ENCODE measurements at regions not wholly inside any gene's neighbourhood (a gene's known extent, or its start where the extent isn't known, plus 50 kb on each side); places are given as distances from the start of the nearest gene placed in this dataset.

DNA sequence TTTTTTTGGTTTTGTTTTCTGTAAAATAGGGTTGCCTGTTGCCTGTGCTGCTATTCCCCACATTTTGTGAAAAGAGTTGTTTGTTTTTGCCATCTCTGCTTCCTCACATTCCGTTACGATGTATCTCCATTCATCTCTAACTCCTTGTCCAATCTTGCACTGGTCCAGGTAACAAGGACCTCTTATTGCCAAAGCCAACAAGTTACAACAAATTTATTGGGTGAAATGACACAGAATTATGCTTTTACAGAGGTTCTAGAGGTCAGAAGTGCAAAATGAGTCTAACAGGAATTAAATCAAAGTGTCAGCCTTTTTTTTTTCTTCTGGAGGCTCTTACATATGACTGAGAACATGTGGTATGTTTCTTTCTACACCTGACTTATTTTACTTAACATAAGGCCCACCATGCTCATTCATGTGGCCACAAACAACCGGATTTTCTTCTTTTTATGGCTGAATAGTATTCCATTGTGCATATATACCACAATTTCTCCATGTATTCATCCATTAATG is 787.9 kb upstream of the B3GALT2 start:
- FAIRE-seq (no peak), DNase-seq (ENCODE audit: insufficient read length, low spot score) (no peak)
- TF ChIP-seq POU2F2 (IDR thresholded peaks at IDR 0.05; ENCODE audit: low read depth, low read length) (no peak), PAX5 (IDR thresholded peaks at IDR 0.05; ENCODE audit: insufficient read depth, low read length, severe bottlenecking) (no peak), POLR2A (IDR thresholded peaks at IDR 0.05; ENCODE audit: low read depth, low read length) (no peak), TAF1 (IDR thresholded peaks at IDR 0.05; ENCODE audit: low read depth, low read length) (no peak), SPI1 (IDR thresholded peaks at IDR 0.05; ENCODE audit: low read depth, low read length) (no peak), POLR2AphosphoS5 (IDR thresholded peaks at IDR 0.05; ENCODE audit: low read depth, low read length) (no peak)

- TF ChIP-seq PAX5 (IDR thresholded peaks at IDR 0.05; ENCODE audit: insufficient read depth, low read length, severe bottlenecking) (no peak), POU2F2 (IDR thresholded peaks at IDR 0.05; ENCODE audit: low read depth, low read length) (no peak), POLR2A (IDR thresholded peaks at IDR 0.05; ENCODE audit: low read depth, low read length) (no peak), POLR2AphosphoS5 (IDR thresholded peaks at IDR 0.05; ENCODE audit: low read depth, low read length) (no peak), SPI1 (IDR thresholded peaks at IDR 0.05; ENCODE audit: low read depth, low read length) (no peak), TAF1 (IDR thresholded peaks at IDR 0.05; ENCODE audit: low read depth, low read length) (no peak)
- DNase-seq (ENCODE audit: insufficient read length, low spot score) (no peak), FAIRE-seq (no peak)
Measured at GRCh38 chr1:193973428-193973827, 787.0 kb upstream of the B3GALT2 start.

GRCh38 chr1:193971595-193971994 is 785.2 kb upstream of the B3GALT2 start:
- no peak for DNase-seq (ENCODE audit: insufficient read length, low spot score)
- TF ChIP-seq TAF1 (IDR thresholded peaks at IDR 0.05; ENCODE audit: low read depth, low read length) (no peak), POU2F2 (IDR thresholded peaks at IDR 0.05; ENCODE audit: low read depth, low read length) (no peak), SPI1 (IDR thresholded peaks at IDR 0.05; ENCODE audit: low read depth, low read length) (no peak), PAX5 (IDR thresholded peaks at IDR 0.05; ENCODE audit: insufficient read depth, low read length, severe bottlenecking) (no peak), POLR2A (IDR thresholded peaks at IDR 0.05; ENCODE audit: low read depth, low read length) (no peak), POLR2AphosphoS5 (IDR thresholded peaks at IDR 0.05; ENCODE audit: low read depth, low read length) (no peak)
- no peak for FAIRE-seq

DNA sequence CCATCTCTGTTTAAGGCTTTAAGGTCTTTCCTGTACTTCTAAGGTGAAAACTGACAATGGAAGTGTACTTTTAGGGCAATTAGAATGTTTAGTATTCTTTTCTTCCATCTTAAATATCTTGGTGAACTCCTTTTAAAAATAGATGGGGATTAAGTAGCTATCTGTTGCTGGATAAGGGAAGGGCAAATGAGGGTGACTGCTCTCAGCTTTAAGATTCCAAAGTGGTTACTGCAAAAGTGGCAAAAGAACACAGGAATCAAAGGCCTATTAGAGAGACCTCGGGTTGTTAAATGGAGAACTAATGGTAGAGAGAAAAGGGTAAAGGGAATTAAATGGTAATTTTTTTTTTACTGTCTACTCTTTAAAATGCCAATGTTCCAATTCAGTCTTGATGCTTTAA is 774.1 kb upstream of the B3GALT2 start:
- no peak for TF ChIP-seq POU2F2 (IDR thresholded peaks at IDR 0.05; ENCODE audit: low read depth, low read length)
- TF ChIP-seq POLR2A (IDR thresholded peaks at IDR 0.05; ENCODE audit: low read depth, low read length): no peak
- no peak for TF ChIP-seq POLR2AphosphoS5 (IDR thresholded peaks at IDR 0.05; ENCODE audit: low read depth, low read length)
- TF ChIP-seq SPI1 (IDR thresholded peaks at IDR 0.05; ENCODE audit: low read depth, low read length): no peak
- no peak for TF ChIP-seq PAX5 (IDR thresholded peaks at IDR 0.05; ENCODE audit: insufficient read depth, low read length, severe bottlenecking)
- TF ChIP-seq TAF1 (IDR thresholded peaks at IDR 0.05; ENCODE audit: low read depth, low read length): no peak
- FAIRE-seq: no peak
- no peak for DNase-seq (ENCODE audit: insufficient read length, low spot score)

- FAIRE-seq: no peak
- no peak for TF ChIP-seq PAX5 (IDR thresholded peaks at IDR 0.05; ENCODE audit: insufficient read depth, low read length, severe bottlenecking)
- no peak for TF ChIP-seq POLR2AphosphoS5 (IDR thresholded peaks at IDR 0.05; ENCODE audit: low read depth, low read length)
- TF ChIP-seq TAF1 (IDR thresholded peaks at IDR 0.05; ENCODE audit: low read depth, low read length): no peak
- no peak for TF ChIP-seq POU2F2 (IDR thresholded peaks at IDR 0.05; ENCODE audit: low read depth, low read length)
- no peak for TF ChIP-seq SPI1 (IDR thresholded peaks at IDR 0.05; ENCODE audit: low read depth, low read length)
- no peak for TF ChIP-seq POLR2A (IDR thresholded peaks at IDR 0.05; ENCODE audit: low read depth, low read length)
- DNase-seq (ENCODE audit: insufficient read length, low spot score): no peak
Measured at GRCh38 chr1:193960040-193960439, 773.6 kb upstream of the B3GALT2 start.

DNA sequence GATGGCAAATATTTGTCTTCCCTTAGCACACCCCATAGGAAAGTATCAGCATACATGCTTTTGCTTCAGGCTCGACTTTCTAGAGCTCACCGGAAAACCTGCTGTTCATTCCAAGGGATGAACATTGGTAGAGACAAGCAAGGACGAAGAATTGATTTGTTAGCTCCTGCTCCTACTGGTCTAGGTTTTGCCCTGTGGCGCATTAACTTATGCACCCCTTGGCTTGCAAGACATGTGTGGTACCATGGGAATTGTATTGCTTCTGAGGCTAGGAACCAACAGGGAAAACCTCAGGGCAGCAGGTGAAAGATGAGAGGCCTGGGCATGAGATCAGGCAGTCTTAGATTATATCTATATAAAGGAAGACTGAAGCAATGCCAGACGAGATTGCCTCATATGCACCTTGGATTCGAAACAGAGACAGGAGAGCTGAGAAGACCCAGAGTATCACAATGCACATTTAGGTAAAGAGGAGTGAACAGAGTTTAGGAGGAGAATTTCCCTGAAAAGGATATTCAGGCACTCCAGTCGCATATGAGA is 771.2 kb upstream of the B3GALT2 start:
- DNase-seq (ENCODE audit: insufficient read length, low spot score): no peak
- TF ChIP-seq POU2F2 (IDR thresholded peaks at IDR 0.05; ENCODE audit: low read depth, low read length): no peak
- TF ChIP-seq POLR2A (IDR thresholded peaks at IDR 0.05; ENCODE audit: low read depth, low read length): no peak
- no peak for TF ChIP-seq POLR2AphosphoS5 (IDR thresholded peaks at IDR 0.05; ENCODE audit: low read depth, low read length)
- TF ChIP-seq PAX5 (IDR thresholded peaks at IDR 0.05; ENCODE audit: insufficient read depth, low read length, severe bottlenecking): no peak
- FAIRE-seq: no peak

- FAIRE-seq (no peak), DNase-seq (ENCODE audit: insufficient read length, low spot score) (no peak)
- TF ChIP-seq SPI1 (IDR thresholded peaks at IDR 0.05; ENCODE audit: low read depth, low read length) (no peak), POU2F2 (IDR thresholded peaks at IDR 0.05; ENCODE audit: low read depth, low read length) (no peak), TAF1 (IDR thresholded peaks at IDR 0.05; ENCODE audit: low read depth, low read length) (no peak), POLR2A (IDR thresholded peaks at IDR 0.05; ENCODE audit: low read depth, low read length) (no peak), POLR2AphosphoS5 (IDR thresholded peaks at IDR 0.05; ENCODE audit: low read depth, low read length) (no peak), PAX5 (IDR thresholded peaks at IDR 0.05; ENCODE audit: insufficient read depth, low read length, severe bottlenecking) (no peak)
Measured at GRCh38 chr1:193952778-193953374, 766.5 kb upstream of the B3GALT2 start.

DNA sequence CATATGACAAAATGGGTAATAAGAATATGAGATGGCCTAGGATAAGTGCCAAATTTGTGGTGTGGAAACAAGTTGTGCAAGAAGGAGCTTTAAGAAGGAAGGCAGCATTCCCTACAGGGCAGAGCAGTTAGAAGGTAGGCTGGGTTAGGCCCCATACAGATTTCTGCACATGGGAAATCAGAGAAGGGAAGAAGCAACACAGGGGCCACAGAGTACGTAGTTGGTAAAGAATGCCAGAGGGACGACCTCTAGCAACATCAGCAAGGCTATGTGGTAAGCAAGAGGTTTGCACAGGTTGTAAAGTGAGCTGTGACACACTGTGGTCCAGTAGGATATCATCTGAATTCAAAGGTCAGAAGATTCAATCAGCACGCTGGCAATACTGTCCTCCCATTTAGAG is 765.6 kb upstream of the B3GALT2 start:
- DNase-seq (ENCODE audit: insufficient read length, low spot score) (no peak), FAIRE-seq (no peak)
- TF ChIP-seq PAX5 (IDR thresholded peaks at IDR 0.05; ENCODE audit: insufficient read depth, low read length, severe bottlenecking) (no peak), POLR2A (IDR thresholded peaks at IDR 0.05; ENCODE audit: low read depth, low read length) (no peak), POU2F2 (IDR thresholded peaks at IDR 0.05; ENCODE audit: low read depth, low read length) (no peak), POLR2AphosphoS5 (IDR thresholded peaks at IDR 0.05; ENCODE audit: low read depth, low read length) (no peak), SPI1 (IDR thresholded peaks at IDR 0.05; ENCODE audit: low read depth, low read length) (no peak), TAF1 (IDR thresholded peaks at IDR 0.05; ENCODE audit: low read depth, low read length) (no peak)

- DNase-seq (ENCODE audit: insufficient read length, low spot score) (no peak), FAIRE-seq (no peak)
- TF ChIP-seq POLR2A (IDR thresholded peaks at IDR 0.05; ENCODE audit: low read depth, low read length) (no peak), TAF1 (IDR thresholded peaks at IDR 0.05; ENCODE audit: low read depth, low read length) (no peak), PAX5 (IDR thresholded peaks at IDR 0.05; ENCODE audit: insufficient read depth, low read length, severe bottlenecking) (no peak), POU2F2 (IDR thresholded peaks at IDR 0.05; ENCODE audit: low read depth, low read length) (no peak), SPI1 (IDR thresholded peaks at IDR 0.05; ENCODE audit: low read depth, low read length) (no peak), POLR2AphosphoS5 (IDR thresholded peaks at IDR 0.05; ENCODE audit: low read depth, low read length) (no peak)
Measured at GRCh38 chr1:193944454-193944853, 758.0 kb upstream of the B3GALT2 start.
